H9 (cell line): ENCODE measurements at regions not wholly inside any gene's neighbourhood (a gene's known extent, or its start where the extent isn't known, plus 50 kb on each side); places are given as distances from the start of the nearest gene placed in this dataset.
A peak's percentile ranks its signal among the peaks of the same experiment; 100 is the strongest.

Experiments
- DNase-seq: peaks from one replicate; pipeline ENCODE4 v3.0.0-alpha.2; 2017
- H2AFZ ChIP-seq: one replicate; pipeline ENCODE4 v1.6.1; 2013; ENCODE audit warnings: mild to moderate bottlenecking, low read length, control low read depth, moderate library complexity
- H2AK5ac ChIP-seq: 2 replicates; pipeline ENCODE4 v1.6.1; 2013; ENCODE audit warnings: low read length, control low read depth, mixed read lengths; ENCODE audit not compliant: insufficient read length
- H2BK120ac ChIP-seq: one replicate; pipeline ENCODE4 v1.6.1; 2013; ENCODE audit warnings: low read depth, mild to moderate bottlenecking, low read length, control low read depth, inconsistent platforms; ENCODE audit not compliant: poor library complexity, severe bottlenecking
- H2BK12ac ChIP-seq: 2 replicates; pipeline ENCODE4 v1.6.1; 2013; ENCODE audit warnings: low read length, control low read depth, mixed read lengths, low read depth; ENCODE audit not compliant: insufficient read length
- H2BK15ac ChIP-seq: 2 replicates; pipeline ENCODE4 v1.6.1; 2013; ENCODE audit warnings: low read depth, low read length, control low read depth
- H2BK20ac ChIP-seq: one replicate; pipeline ENCODE4 v1.6.1; 2013; ENCODE audit warnings: low read depth, mild to moderate bottlenecking, low read length, control low read depth, inconsistent platforms; ENCODE audit not compliant: poor library complexity, severe bottlenecking
- H2BK5ac ChIP-seq: 2 replicates; pipeline ENCODE4 v1.6.1; 2013; ENCODE audit warnings: low read length, control low read depth, mixed read lengths; ENCODE audit not compliant: insufficient read length
- H3K14ac ChIP-seq: 2 replicates; pipeline ENCODE4 v1.6.1; 2013; ENCODE audit warnings: low read length, control low read depth; ENCODE audit not compliant: insufficient read depth
- H3K18ac ChIP-seq: 2 replicates; pipeline ENCODE4 v1.6.1; 2013; ENCODE audit warnings: low read depth, mild to moderate bottlenecking, mixed read lengths, low read length, control low read depth; ENCODE audit not compliant: insufficient read length
- H3K23ac ChIP-seq: 2 replicates; pipeline ENCODE4 v1.6.1; 2013; ENCODE audit warnings: low read length, control low read depth, mixed read lengths, low read depth; ENCODE audit not compliant: insufficient read length
- H3K23me2 ChIP-seq: 2 replicates; pipeline ENCODE4 v1.6.1; 2013; ENCODE audit warnings: low read depth, mild to moderate bottlenecking, mixed read lengths, low read length, control low read depth; ENCODE audit not compliant: insufficient read length, poor library complexity, severe bottlenecking
- H3K27ac ChIP-seq: 2 replicates; pipeline ENCODE4 v1.5.1; 2013; ENCODE audit warnings: low read length, control low read depth, mixed read lengths, low read depth; ENCODE audit not compliant: insufficient read length
- H3K27me3 ChIP-seq: 2 replicates; pipeline ENCODE4 v1.6.1; 2013; ENCODE audit warnings: low read length, control low read depth, inconsistent platforms; ENCODE audit not compliant: insufficient read depth
- H3K4ac ChIP-seq: 2 replicates; pipeline ENCODE4 v1.6.1; 2013; ENCODE audit warnings: low read depth, mild to moderate bottlenecking, control low read depth, inconsistent platforms, low read length, moderate library complexity
- H3K4me1 ChIP-seq: 2 replicates; pipeline ENCODE4 v1.6.1; 2013; ENCODE audit warnings: low read length, control low read depth, inconsistent platforms; ENCODE audit not compliant: insufficient read depth
- H3K4me2 ChIP-seq: 2 replicates; pipeline ENCODE4 v1.6.1; 2013; ENCODE audit warnings: low read length, control low read depth, mixed read lengths; ENCODE audit not compliant: insufficient read length, insufficient read depth
- H3K56ac ChIP-seq: 2 replicates; pipeline ENCODE4 v1.6.1; 2013; ENCODE audit warnings: low read depth, mild to moderate bottlenecking, mixed read lengths, low read length, control low read depth; ENCODE audit not compliant: insufficient read length
- H3K79me1 ChIP-seq: 2 replicates; pipeline ENCODE4 v1.6.1; 2013; ENCODE audit warnings: low read depth, mild to moderate bottlenecking, moderate library complexity, low read length, control low read depth, inconsistent platforms; ENCODE audit not compliant: insufficient read depth, poor library complexity, severe bottlenecking
- H3K79me2 ChIP-seq: 2 replicates; pipeline ENCODE4 v1.6.1; 2013; ENCODE audit warnings: low read length, control low read depth, inconsistent platforms; ENCODE audit not compliant: insufficient read depth
- H3K9ac ChIP-seq: 2 replicates; pipeline ENCODE4 v1.6.1; 2013; ENCODE audit warnings: low read length, control low read depth, mixed read lengths; ENCODE audit not compliant: insufficient read length; ENCODE audit errors: extremely low read depth
- H3K9me3 ChIP-seq: one replicate; pipeline ENCODE4 v1.6.1; 2013; ENCODE audit warnings: low read depth, low read length, inconsistent platforms; ENCODE audit not compliant: control insufficient read depth
- H3T11ph ChIP-seq: one replicate; pipeline ENCODE4 v1.6.1; 2013; ENCODE audit warnings: mild to moderate bottlenecking, low read length, control low read depth, inconsistent platforms
- H4K20me1 ChIP-seq: one replicate; pipeline ENCODE4 v1.6.1; 2013; ENCODE audit not compliant: control insufficient read depth, insufficient read length, insufficient read depth
- H4K5ac ChIP-seq: 2 replicates; pipeline ENCODE4 v1.6.1; 2013; ENCODE audit warnings: low read depth, mild to moderate bottlenecking, mixed read lengths, low read length, control low read depth; ENCODE audit not compliant: insufficient read length
- H4K8ac ChIP-seq: replicated peaks from 2 replicates; pipeline ENCODE4 v1.6.1; 2013; ENCODE audit warnings: low read length, control low read depth, mixed read lengths, low read depth; ENCODE audit not compliant: insufficient read length
- H4K91ac ChIP-seq: 2 replicates; pipeline ENCODE4 v1.6.1; 2013; ENCODE audit warnings: low read depth, mild to moderate bottlenecking, moderate library complexity, mixed read lengths, low read length, control low read depth; ENCODE audit not compliant: insufficient read length
- H3K27ac Mint-ChIP-seq, 3 experiments: 2 replicates in 2 of 3; 3 replicates in 1 of 3; pipeline ENCODE4 v1.8.0; 2020 to 2021; ENCODE audit warnings: mixed read lengths in 3 of 3, mild to moderate bottlenecking in 1 of 3, moderate library complexity in 1 of 3
- H3K27me3 Mint-ChIP-seq: 2 replicates; pipeline ENCODE4 v1.8.0; 2021; ENCODE audit warnings: low read depth, mild to moderate bottlenecking, moderate library complexity, mixed read lengths
- H3K36me3 Mint-ChIP-seq, 3 experiments: 2 replicates in 2 of 3; 3 replicates in 1 of 3; pipeline ENCODE4 v1.8.0; 2020 to 2021; ENCODE audit warnings: low read depth in 3 of 3, mixed read lengths in 3 of 3; ENCODE audit not compliant: insufficient read depth in 1 of 3
- H3K4me1 Mint-ChIP-seq, 2 experiments: 2 replicates each; pipeline ENCODE4 v1.8.0; 2020; ENCODE audit warnings: mixed read lengths in 2 of 2
- H3K4me3 Mint-ChIP-seq, 2 experiments: 2 replicates in 1 of 2; 3 replicates in 1 of 2; pipeline ENCODE4 v1.8.0; 2020 to 2021; ENCODE audit warnings: mild to moderate bottlenecking in 2 of 2, mixed read lengths in 2 of 2, moderate library complexity in 1 of 2
- H3K9me3 Mint-ChIP-seq, 2 experiments: 2 replicates in 1 of 2; 3 replicates in 1 of 2; pipeline ENCODE4 v1.8.0; 2020; ENCODE audit warnings: mild to moderate bottlenecking in 2 of 2, mixed read lengths in 2 of 2, moderate library complexity in 1 of 2
- CTCF ChIP-seq: fragments of 200-600 bp; sonication (generic); conservative IDR thresholded peaks from 3 replicates; pipeline ENCODE4 v1.8.0; 2021; ENCODE audit warnings: antibody characterized with exemption, mild to moderate bottlenecking
- WGBS: extraction: QIAGEN DNeasy Blood & Tissue Kit; methylation state at CpG from one replicate; pipeline ENCODE4 v1.1.7; 2013; ENCODE audit warnings: missing lambda C conversion rate, low lambda C conversion rate, mixed read lengths; ENCODE audit not compliant: insufficient read length; ENCODE audit errors: extremely low coverage; 5-methylcytosine and 5-hydroxymethylcytosine counted together

GRCh38 chr6:77173472-77174074, 289.7 kb downstream of the HTR1B start:
- H3K4me1 Mint-ChIP-seq = no peaks in the 10 kb centered on the region; a peak in 1 of 4 replicates
- H2BK15ac ChIP-seq = no peak overlapping the region
- H3K4ac ChIP-seq = no peak overlapping the region
- no peak overlapping the region for H3K27ac ChIP-seq
- no peak overlapping the region for H2AK5ac ChIP-seq
- peak; percentile 77 for TF ChIP-seq CTCF
- no peak overlapping the region for H4K5ac ChIP-seq
- H3T11ph ChIP-seq = no peak overlapping the region
- no peak overlapping the region for H3K56ac ChIP-seq
- H3K27me3 Mint-ChIP-seq = no peaks in the 10 kb centered on the region
- no peaks in the 10 kb centered on the region for H4K20me1 ChIP-seq
- no peak overlapping the region for H4K8ac ChIP-seq
- H3K79me1 ChIP-seq = no peaks in the 10 kb centered on the region
- no peak overlapping the region for H3K4me3 Mint-ChIP-seq
- H3K27me3 ChIP-seq = no peaks in the 10 kb centered on the region
- H3K79me2 ChIP-seq = no peaks in the 10 kb centered on the region
- H3K9ac ChIP-seq = no peak overlapping the region
- no peak overlapping the region for H2BK12ac ChIP-seq
- no peak overlapping the region for H3K14ac ChIP-seq
- no peak overlapping the region for H3K4me2 ChIP-seq
- H2BK5ac ChIP-seq = no peak overlapping the region
- WGBS = no CpG with 5 or more reads among the region's 7 CpGs
- H3K27ac Mint-ChIP-seq = no peak overlapping the region
- DNase-seq = peak; percentile 72
- H3K9me3 ChIP-seq = no peaks in the 10 kb centered on the region
- H3K4me1 ChIP-seq = no peaks in the 10 kb centered on the region
- H3K23me2 ChIP-seq = no peaks in the 10 kb centered on the region
- no peaks in the 10 kb centered on the region for H3K36me3 Mint-ChIP-seq
- no peak overlapping the region for H3K23ac ChIP-seq
- H2AFZ ChIP-seq = no peak overlapping the region
- H2BK20ac ChIP-seq = no peak overlapping the region
- H3K18ac ChIP-seq = no peak overlapping the region
- H3K9me3 Mint-ChIP-seq = no peaks in the 10 kb centered on the region
- no peak overlapping the region for H2BK120ac ChIP-seq
- H4K91ac ChIP-seq = no peak overlapping the region
